Thymus (tissue), 11 donors: ENCODE measurements at regions not wholly inside any gene's neighbourhood (a gene's known extent, or its start where the extent isn't known, plus 50 kb on each side); places are given as distances from the start of the nearest gene placed in this dataset.

Experiments
- DNase-seq, 9 donors: peaks; one replicate each; pipeline ENCODE4 v3.0.0-alpha.2; 2013; ENCODE audit warnings: low spot score in 9 of 9, low read depth in 6 of 9, missing footprints in 1 of 9
- H3K27ac ChIP-seq, 2 donors: one replicate each; pipeline ENCODE4 v1.5.1; 2013; ENCODE audit warnings: control low read depth in 1 of 2, low read depth in 1 of 2, low read length in 1 of 2, mild to moderate bottlenecking in 1 of 2, moderate library complexity in 1 of 2
- H3K27me3 ChIP-seq, 2 donors: one replicate each; pipeline ENCODE4 v1.5.1; 2013; ENCODE audit warnings: low read length in 1 of 2; ENCODE audit not compliant: control insufficient read depth in 2 of 2, insufficient read depth in 1 of 2
- H3K36me3 ChIP-seq, 2 donors: one replicate each; pipeline ENCODE4 v1.5.1; 2013; ENCODE audit warnings: low read length in 1 of 2, mild to moderate bottlenecking in 1 of 2, moderate library complexity in 1 of 2; ENCODE audit not compliant: control insufficient read depth in 2 of 2, insufficient read depth in 2 of 2
- H3K4me1 ChIP-seq, 2 donors: one replicate each; pipeline ENCODE4 v1.5.1; 2013; ENCODE audit warnings: low read length in 2 of 2; ENCODE audit not compliant: control insufficient read depth in 2 of 2, insufficient read depth in 2 of 2
- H3K4me3 ChIP-seq, 2 donors: one replicate each; pipeline ENCODE4 v1.5.1; 2013; ENCODE audit warnings: low read length in 2 of 2, control low read depth in 1 of 2, mild to moderate bottlenecking in 1 of 2
- H3K9me3 ChIP-seq, 2 donors: one replicate each; pipeline ENCODE4 v1.5.1; 2013; ENCODE audit warnings: low read length in 1 of 2, mild to moderate bottlenecking in 1 of 2; ENCODE audit not compliant: control insufficient read depth in 2 of 2, insufficient read depth in 1 of 2
- WGBS: extraction: QIAGEN DNeasy Blood & Tissue Kit; methylation state at CpG from one replicate; pipeline ENCODE4 v1.1.7; 2013; 5-methylcytosine and 5-hydroxymethylcytosine counted together
- donor health status: healthy.

DNA sequence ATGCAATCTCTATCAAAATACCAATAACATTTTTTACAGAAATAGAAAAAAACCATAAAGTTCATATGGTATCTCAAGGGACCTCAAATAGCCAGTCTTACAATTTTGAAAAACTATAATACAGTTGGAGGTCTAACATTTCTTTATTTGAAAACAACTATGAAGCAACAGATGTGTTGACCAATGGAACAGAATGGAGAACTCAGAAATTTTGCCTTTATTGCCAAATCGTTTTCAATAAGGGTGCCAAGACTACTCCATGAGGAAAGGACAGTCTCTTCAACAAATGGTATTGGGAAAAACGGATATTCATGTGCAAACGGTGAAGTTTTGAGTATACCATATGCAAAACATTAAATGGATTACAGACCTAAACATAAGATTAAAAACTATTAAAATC is 470.8 kb upstream of the DPP6 start:
- DNase-seq, result no peak
- WGBS, result 83% methylated on average over 3 of the region's 3 CpGs

DNA sequence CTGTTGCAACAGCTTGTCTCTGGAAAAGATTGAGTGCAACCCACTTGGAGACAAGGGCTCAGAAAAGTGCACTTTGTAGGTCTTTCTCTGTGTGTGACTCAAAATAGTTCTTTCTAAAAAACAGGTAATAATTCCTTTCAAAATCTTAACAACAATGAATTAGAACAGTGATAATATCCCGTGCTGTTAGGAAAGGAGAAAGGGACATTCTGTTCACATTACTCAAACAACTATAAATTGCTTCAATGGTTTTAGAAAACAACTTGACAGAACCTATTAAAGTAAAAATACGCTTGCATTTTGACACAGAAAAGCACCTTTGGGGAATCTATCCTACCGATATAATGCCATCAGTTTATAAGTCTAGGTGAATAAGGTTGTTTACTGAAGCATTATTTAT is 468.1 kb upstream of the DPP6 start:
- peaks cover 0 to 10% of the 10 kb centered on the region in 2 donors for H3K9me3 ChIP-seq
- no peak overlapping the region for H3K27ac ChIP-seq
- no peak overlapping the region for H3K4me3 ChIP-seq
- no peak for DNase-seq
- no peaks in the 10 kb centered on the region for H3K27me3 ChIP-seq
- no peaks in the 10 kb centered on the region for H3K4me1 ChIP-seq
- 95% methylated on average over 3 of the region's 3 CpGs for WGBS
- no peaks in the 10 kb centered on the region for H3K36me3 ChIP-seq

More for the DNA sequence above, 470.8 kb upstream of the DPP6 start:
- H3K4me1 ChIP-seq, result no peaks in the 10 kb centered on the region
- H3K4me3 ChIP-seq, result no peak overlapping the region
- no peaks in the 10 kb centered on the region for H3K36me3 ChIP-seq
- H3K27ac ChIP-seq, result no peak overlapping the region
- peaks cover 0 to 8% of the 10 kb centered on the region in 2 donors for H3K9me3 ChIP-seq
- H3K27me3 ChIP-seq, result no peaks in the 10 kb centered on the region

DNA sequence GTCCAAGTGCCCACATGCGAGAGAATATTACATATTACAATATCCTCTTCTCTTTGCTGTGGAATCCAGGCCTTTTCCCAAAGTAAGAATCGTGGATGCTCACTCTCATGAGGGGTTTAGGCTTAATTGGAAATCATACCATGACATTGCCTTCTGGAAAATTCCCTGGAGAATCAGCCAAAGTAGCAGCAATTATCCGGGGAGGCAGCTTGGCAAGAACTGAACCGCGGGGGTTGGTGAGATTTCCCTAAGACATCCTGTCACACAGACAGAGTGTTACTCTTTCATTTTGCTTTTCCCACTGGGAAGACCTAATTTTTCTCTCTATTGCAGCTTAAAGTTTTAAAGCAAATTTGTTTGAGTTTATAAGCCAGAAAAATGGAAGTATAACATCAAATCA is 463.6 kb upstream of the DPP6 start:
- Histone ChIP-seq H3K4me1 (no peaks in the 10 kb centered on the region), H3K4me3 (no peak overlapping the region), H3K27ac (no peak overlapping the region), H3K9me3 (peaks cover 0 to 17% of the 10 kb centered on the region in 2 donors), H3K27me3 (no peaks in the 10 kb centered on the region), H3K36me3 (no peaks in the 10 kb centered on the region)
- no peak for DNase-seq
- WGBS, result 87% methylated on average over 5 of the region's 5 CpGs

DNA sequence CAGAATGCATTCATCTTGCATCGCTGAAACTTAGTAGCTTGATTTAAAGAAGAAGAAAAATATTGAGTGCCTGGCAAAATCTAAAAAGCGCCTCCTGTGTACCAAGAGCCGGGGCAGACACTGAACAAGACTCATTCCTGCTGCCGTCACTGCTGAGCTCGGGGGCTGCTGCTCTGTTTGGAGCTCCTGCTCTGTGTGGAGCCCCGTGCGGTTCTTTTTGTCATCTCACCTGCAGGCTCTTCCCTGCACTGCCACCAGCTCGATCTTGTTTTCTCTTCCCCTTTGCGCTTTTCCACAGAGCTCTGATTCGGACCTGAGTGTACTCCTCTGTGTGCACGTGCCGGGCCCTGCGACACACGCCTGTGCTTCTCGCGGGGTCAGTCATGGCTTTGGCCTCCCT is 462.1 kb upstream of the DPP6 start:
- H3K4me3 ChIP-seq, result no peak overlapping the region
- WGBS, result 88% methylated on average over 16 of the region's 16 CpGs
- H3K4me1 ChIP-seq, result no peaks in the 10 kb centered on the region
- no peaks in the 10 kb centered on the region for H3K27me3 ChIP-seq
- H3K27ac ChIP-seq, result no peak overlapping the region
- H3K36me3 ChIP-seq, result no peaks in the 10 kb centered on the region
- peaks cover 0 to 17% of the 10 kb centered on the region in 2 donors for H3K9me3 ChIP-seq
- no peak for DNase-seq

DNA sequence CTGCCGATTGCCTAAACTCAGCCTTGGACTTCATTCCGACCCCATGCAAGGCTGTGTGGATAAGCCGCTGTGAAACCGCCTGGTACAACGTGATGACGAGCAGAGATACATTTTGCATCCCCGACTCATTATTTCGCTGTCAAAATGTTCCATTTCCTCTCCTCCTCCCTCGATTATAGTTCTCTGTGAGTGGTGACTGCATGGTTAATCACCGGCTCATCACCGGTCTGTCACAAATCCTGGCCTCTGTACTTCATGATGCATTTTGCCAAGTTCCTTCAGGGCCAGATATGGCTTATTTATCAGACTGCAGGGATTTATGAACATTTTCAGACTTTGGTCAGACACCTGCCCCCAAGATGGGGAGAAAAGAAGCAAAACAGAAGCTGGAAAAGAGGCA is 461.6 kb upstream of the DPP6 start:
- H3K27ac ChIP-seq, result no peak overlapping the region
- no peaks in the 10 kb centered on the region for H3K27me3 ChIP-seq
- 94% methylated on average over 11 of the region's 11 CpGs for WGBS
- H3K36me3 ChIP-seq, result no peaks in the 10 kb centered on the region
- H3K4me3 ChIP-seq, result no peak overlapping the region
- peaks cover 0 to 15% of the 10 kb centered on the region in 2 donors for H3K9me3 ChIP-seq
- no peak for DNase-seq
- no peaks in the 10 kb centered on the region for H3K4me1 ChIP-seq

DNA sequence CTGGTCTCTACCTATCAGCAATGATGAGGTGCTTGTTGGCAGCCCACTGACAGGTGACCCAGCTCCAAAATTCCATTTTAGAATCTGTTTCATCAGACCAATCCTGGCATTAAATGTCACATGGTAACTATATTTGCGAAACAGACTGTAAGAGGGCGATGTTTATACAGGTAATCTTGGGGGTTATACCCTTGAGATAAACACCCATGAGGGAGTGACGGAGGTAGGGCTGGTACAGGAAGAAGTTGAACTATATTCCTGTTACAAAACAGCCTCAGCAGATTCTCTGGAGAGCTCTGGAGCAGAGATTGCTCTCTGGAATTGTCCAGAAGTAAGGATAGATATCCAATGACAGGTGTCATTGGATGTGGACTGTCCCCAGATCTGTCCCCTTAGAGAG is 444.8 kb upstream of the DPP6 start:
- Histone ChIP-seq H3K4me3 (no peak overlapping the region), H3K36me3 (no peaks in the 10 kb centered on the region), H3K27ac (no peak overlapping the region), H3K4me1 (no peaks in the 10 kb centered on the region), H3K9me3 (no peaks in the 10 kb centered on the region), H3K27me3 (no peaks in the 10 kb centered on the region)
- no peak for DNase-seq
- 74% methylated on average over 3 of the region's 3 CpGs for WGBS

DNA sequence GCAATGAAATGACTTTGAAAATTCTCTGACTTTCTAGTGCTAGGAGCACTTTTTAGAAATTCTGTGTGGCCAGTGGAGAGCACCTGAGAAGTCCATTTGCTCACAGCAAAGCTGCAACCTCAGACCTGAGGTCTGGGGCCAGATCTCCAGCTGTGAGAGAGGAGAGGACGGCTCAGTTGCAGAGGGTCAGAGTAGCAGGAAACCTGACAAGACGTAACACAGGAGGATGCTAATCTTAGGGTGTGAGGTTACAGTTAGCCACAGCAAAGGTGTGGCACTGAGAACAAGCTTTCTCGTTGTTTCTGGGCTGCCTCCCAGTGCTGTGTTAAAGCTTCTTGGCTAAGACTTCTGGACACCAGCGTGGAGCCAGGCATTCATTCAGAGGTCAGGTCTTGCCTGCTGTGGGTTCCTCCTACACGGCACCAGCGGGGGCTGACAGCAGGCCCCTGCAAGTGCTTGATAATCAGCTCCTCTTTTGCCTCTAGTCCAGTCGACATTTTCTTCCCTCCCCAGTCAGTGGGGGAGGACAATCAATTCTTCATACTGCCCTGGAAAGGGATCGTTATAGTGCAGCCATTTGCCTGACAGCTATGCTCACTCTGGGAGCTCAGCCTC is 435.4 kb upstream of the DPP6 start:
- Histone ChIP-seq H3K9me3 (peaks cover 0 to 2% of the 10 kb centered on the region in 2 donors), H3K4me3 (no peak overlapping the region), H3K27me3 (no peaks in the 10 kb centered on the region), H3K27ac (no peak overlapping the region), H3K36me3 (no peaks in the 10 kb centered on the region), H3K4me1 (no peaks in the 10 kb centered on the region)
- 30% methylated on average over 8 of the region's 8 CpGs for WGBS
- DNase-seq, result no peak

DNA sequence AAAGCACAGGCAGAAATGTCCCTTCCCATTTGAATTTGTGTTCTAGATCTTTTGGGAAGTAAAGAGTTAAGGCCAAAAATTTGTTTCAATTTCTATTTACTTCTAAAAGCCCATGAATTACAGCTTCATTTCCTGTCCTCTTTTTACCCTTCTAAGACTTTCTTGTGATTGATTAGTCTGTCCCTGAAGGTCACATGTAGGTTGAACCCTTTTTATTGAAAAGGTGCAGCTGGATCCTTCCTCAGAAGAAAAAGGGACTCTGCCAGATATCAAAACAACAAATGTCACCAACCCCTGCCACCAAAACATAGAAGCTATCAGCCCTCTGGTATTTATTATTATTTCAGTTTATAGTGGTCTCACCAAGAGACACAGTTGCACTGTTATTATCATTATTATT is 424.9 kb upstream of the DPP6 start:
- no peak for DNase-seq
- Histone ChIP-seq H3K4me1 (no peaks in the 10 kb centered on the region), H3K36me3 (no peaks in the 10 kb centered on the region), H3K27ac (no peak overlapping the region), H3K9me3 (no peaks in the 10 kb centered on the region), H3K4me3 (no peak overlapping the region), H3K27me3 (no peaks in the 10 kb centered on the region)

DNA sequence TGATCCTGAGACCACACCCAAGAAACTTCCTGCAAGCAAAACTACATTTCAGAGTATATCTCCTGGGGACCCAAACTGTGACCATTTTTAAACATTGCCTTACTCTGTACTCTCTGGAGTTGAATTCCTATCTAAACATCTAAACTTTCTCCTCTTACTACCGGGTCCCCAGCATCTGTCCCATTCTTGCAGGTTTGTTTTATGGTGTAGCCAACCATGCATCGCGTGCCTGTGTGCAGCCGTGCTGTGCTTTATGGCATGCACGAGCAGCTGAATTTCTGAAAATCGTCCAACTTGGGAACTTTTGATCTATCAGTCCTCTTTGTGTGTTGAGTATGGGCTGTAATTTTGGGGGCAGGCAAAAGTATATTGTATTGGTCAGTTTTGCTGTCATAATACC is 423.8 kb upstream of the DPP6 start:
- no peaks in the 10 kb centered on the region for H3K9me3 ChIP-seq
- WGBS, result 92% methylated on average over 6 of the region's 6 CpGs
- H3K36me3 ChIP-seq, result no peaks in the 10 kb centered on the region
- no peaks in the 10 kb centered on the region for H3K4me1 ChIP-seq
- no peak overlapping the region for H3K27ac ChIP-seq
- H3K4me3 ChIP-seq, result no peak overlapping the region
- DNase-seq, result no peak
- H3K27me3 ChIP-seq, result no peaks in the 10 kb centered on the region

DNA sequence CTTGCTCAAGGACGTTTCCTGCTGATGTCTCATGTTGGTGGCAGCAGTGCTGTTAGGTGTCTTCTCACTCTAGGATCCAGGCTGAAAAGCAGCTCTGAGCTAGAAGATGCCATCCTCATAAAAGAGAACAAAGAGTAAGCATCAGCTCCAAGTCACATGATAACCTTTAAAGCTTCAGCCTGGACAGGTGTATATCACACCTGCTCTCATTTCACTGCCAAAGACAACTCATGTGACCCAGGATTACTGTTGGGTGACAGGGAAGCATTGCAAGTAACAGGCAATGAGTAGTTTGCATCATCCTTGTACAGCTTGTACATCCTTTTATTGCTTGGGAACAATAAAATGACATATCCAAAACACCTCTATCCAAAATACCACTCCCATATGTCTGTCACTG is 423.4 kb upstream of the DPP6 start:
- DNase-seq, result peak in 1 of 9 donors; percentile 5
- Histone ChIP-seq H3K4me1 (no peaks in the 10 kb centered on the region), H3K36me3 (no peaks in the 10 kb centered on the region), H3K27ac (no peak overlapping the region), H3K9me3 (no peaks in the 10 kb centered on the region), H3K27me3 (no peaks in the 10 kb centered on the region), H3K4me3 (no peak overlapping the region)
- 72% methylated on average over 1 of the region's 1 CpG for WGBS
